Peyer's patch (tissue), 4 donors: ENCODE measurements at regions not wholly inside any gene's neighbourhood (a gene's known extent, or its start where the extent isn't known, plus 50 kb on each side); places are given as distances from the start of the nearest gene placed in this dataset.
"Not testable (repeated sequence)": the region's sequence is repeated elsewhere in the genome, so short reads cannot be mapped to it uniquely, and the experiment has no call there.

ENCODE experiments used
- DNase-seq, 3 donors: peaks; one replicate each; pipeline ENCODE4 v3.0.0-alpha.2; 2017 to 2019
- H3K27ac ChIP-seq, 4 donors: fragments of 200-600 bp; sonication (generic); one replicate each; pipeline ENCODE4 v1.5.1; 2016 to 2019
- H3K27me3 ChIP-seq, 2 donors: fragments of 200-600 bp; sonication (generic); one replicate each; pipeline ENCODE4 v1.5.1; 2019
- H3K36me3 ChIP-seq, 3 donors: fragments of 200-600 bp; sonication (generic); one replicate each; pipeline ENCODE4 v1.5.1; 2016 to 2019
- H3K4me1 ChIP-seq, 4 donors: fragments of 200-600 bp; sonication (generic); one replicate each; pipeline ENCODE4 v1.5.1; 2016 to 2019
- H3K4me3 ChIP-seq, 4 donors: fragments of 200-600 bp; sonication (generic); 1 replicate in 3 of 4; 2 replicates in 1 of 4; pipeline ENCODE4 v1.5.1; 2016 to 2019; ENCODE audit warnings: mild to moderate bottlenecking in 1 of 4
- H3K9me3 ChIP-seq, 4 donors: fragments of 200-600 bp; sonication (generic); one replicate each; pipeline ENCODE4 v1.5.1; 2016 to 2019; ENCODE audit warnings: mild to moderate bottlenecking in 1 of 4
- POLR2A ChIP-seq, 2 donors: fragments of 450-650 bp; IDR thresholded peaks; one replicate each; pipeline ENCODE4 v1.5.1; 2017; ENCODE audit warnings: antibody characterized with exemption in 2 of 2, mild to moderate bottlenecking in 2 of 2, moderate library complexity in 2 of 2
- TF ChIP-seq, protein P1 (sequence below), 6 experiments: fragments of 450-650 bp in 4 of 6; fragments of 200-600 bp in 2 of 6; sonication (generic) in 1 of 6; IDR thresholded peaks; one replicate each; pipeline ENCODE4 v1.5.1; 2017 to 2019; ENCODE audit warnings: antibody characterized with exemption in 6 of 6, mild to moderate bottlenecking in 3 of 6, moderate library complexity in 1 of 6

DNA sequence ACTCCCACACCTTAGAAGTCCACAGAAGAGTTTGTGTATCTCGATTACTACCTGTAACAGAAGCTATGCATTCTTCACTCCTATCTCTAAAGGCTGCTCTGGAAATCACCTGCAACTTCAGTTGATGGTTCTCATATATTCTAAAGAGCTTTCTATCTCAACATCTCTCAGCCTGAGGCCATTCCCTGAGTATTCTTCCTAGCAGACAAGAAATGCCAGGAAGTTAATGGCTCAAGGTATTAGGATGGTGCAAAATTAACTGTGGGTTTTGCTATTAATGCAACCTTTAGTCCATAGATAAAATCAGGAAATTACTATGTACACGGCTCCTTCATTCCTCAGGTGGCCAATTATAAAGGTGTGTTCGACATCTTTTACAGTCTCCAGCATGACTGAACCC lies 290.1 kb downstream of the ZNF716 start:
- not testable (repeated sequence) for H3K27ac ChIP-seq, DNase-seq

DNA sequence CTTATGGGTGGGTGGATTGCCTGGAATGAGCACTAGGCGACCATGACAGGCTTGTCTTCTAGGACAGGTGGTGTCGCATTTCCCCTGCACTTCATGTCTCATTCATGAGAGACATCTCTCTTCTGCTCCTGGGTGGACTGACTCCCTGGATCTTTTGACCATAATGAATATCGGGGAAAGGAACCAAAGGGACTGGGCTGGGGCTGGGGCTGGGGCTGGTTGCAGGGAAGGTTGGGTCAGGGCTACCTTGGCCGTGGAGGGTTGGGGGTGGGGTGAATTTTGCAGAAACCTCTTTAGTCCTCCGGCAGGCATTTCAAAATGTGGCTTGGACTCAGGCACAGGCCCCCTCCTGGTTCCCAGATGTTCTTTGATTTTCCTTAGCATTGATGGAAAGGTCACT lies 319.2 kb downstream of the ZNF716 start:
- peaks cover 0 to 7% (median 0%) of the 10 kb centered on the region in 4 donors for H3K9me3 ChIP-seq
- no peaks in the 10 kb centered on the region for H3K4me1 ChIP-seq
- no peaks in the 10 kb centered on the region for H3K36me3 ChIP-seq
- H3K27me3 ChIP-seq = no peaks in the 10 kb centered on the region
- DNase-seq = no peak
- no peak overlapping the region for H3K4me3 ChIP-seq
- TF ChIP-seq, protein P1, sequence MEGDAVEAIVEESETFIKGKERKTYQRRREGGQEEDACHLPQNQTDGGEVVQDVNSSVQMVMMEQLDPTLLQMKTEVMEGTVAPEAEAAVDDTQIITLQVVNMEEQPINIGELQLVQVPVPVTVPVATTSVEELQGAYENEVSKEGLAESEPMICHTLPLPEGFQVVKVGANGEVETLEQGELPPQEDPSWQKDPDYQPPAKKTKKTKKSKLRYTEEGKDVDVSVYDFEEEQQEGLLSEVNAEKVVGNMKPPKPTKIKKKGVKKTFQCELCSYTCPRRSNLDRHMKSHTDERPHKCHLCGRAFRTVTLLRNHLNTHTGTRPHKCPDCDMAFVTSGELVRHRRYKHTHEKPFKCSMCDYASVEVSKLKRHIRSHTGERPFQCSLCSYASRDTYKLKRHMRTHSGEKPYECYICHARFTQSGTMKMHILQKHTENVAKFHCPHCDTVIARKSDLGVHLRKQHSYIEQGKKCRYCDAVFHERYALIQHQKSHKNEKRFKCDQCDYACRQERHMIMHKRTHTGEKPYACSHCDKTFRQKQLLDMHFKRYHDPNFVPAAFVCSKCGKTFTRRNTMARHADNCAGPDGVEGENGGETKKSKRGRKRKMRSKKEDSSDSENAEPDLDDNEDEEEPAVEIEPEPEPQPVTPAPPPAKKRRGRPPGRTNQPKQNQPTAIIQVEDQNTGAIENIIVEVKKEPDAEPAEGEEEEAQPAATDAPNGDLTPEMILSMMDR (IDR thresholded peaks at IDR 0.05) = no peak
- TF ChIP-seq POLR2A (IDR thresholded peaks at IDR 0.05) = no peak
- H3K27ac ChIP-seq = no peak overlapping the region

More for the DNA sequence above, 290.1 kb downstream of the ZNF716 start:
- not testable (repeated sequence) for H3K4me3 ChIP-seq, H3K9me3 ChIP-seq, H3K36me3 ChIP-seq, H3K27me3 ChIP-seq, H3K4me1 ChIP-seq

DNA sequence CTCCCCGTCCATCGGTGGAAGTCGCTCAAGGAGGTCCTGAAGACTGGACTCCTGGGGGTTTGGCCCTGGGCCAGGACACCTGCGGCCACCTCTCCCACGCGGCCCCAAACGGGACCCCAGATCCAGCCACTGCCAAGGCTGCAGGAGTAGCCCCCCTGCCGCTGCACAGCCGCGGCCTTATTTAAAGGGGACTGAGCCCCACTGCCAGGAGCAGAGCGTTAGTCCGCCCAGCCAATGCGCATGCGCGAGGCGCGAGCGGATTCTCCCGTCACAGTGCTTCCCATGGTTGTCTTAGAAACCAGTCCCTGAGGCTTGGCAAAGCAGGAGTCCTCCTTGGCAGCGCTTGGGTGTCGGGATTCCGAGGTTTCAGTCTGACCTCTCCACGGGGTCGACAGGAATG lies 320.0 kb downstream of the ZNF716 start:
- no peaks in the 10 kb centered on the region for H3K27me3 ChIP-seq
- H3K4me3 ChIP-seq = no peak overlapping the region
- H3K27ac ChIP-seq = no peak overlapping the region
- TF ChIP-seq, protein P1 (IDR thresholded peaks at IDR 0.05) = no peak
- no peak for TF ChIP-seq POLR2A (IDR thresholded peaks at IDR 0.05)
- no peaks in the 10 kb centered on the region for H3K36me3 ChIP-seq
- no peaks in the 10 kb centered on the region for H3K4me1 ChIP-seq
- H3K9me3 ChIP-seq = peaks cover 0 to 6% (median 2%) of the 10 kb centered on the region in 4 donors
- DNase-seq = no peak

DNA sequence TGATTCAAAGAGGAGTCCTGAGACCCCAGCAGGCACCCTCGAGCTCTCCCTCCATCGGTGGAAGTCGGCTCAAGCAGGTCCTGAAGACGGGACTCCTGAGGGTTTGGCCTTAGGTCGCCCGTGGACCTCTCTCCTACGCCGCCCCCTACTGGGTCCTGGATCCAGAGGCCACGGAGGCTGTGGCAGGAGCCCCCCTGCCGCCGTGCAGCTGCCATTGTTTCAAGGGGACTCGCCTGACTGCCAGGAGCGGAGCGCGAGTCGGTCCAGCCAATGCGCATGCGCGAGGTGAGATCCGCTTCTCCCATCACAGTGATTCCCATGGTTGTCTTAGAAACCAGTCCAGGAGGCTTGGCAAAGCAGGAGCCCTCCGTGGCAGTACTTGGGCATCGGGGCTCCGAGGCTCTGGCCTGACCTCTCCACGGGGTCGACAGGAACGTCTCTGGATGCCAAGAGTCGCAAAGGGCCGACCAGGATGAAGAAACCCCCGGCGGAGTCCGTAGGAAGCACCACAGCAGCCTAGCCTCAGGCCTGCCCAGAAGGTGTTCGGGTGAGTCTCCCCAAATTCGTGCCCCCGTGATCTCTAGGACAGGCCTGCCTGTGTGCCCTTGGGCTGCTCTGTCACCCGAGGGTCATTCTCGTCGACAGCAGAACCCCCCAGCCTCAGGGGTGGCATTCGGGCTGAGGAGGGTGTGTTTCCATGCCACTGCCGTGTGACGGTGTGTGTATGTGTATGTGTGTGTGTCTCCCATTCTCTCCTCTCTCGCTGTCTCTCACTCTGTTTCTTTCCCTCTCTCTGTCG lies 322.3 kb downstream of the ZNF716 start:
- no peak for DNase-seq
- no peak for TF ChIP-seq POLR2A (IDR thresholded peaks at IDR 0.05)
- TF ChIP-seq, protein P1 (IDR thresholded peaks at IDR 0.05) = no peak
- Histone ChIP-seq H3K4me1 (no peaks in the 10 kb centered on the region), H3K27ac (no peak overlapping the region), H3K4me3 (no peak overlapping the region), H3K9me3 (peaks cover 0 to 14% (median 2%) of the 10 kb centered on the region in 4 donors), H3K27me3 (no peaks in the 10 kb centered on the region), H3K36me3 (no peaks in the 10 kb centered on the region)

DNA sequence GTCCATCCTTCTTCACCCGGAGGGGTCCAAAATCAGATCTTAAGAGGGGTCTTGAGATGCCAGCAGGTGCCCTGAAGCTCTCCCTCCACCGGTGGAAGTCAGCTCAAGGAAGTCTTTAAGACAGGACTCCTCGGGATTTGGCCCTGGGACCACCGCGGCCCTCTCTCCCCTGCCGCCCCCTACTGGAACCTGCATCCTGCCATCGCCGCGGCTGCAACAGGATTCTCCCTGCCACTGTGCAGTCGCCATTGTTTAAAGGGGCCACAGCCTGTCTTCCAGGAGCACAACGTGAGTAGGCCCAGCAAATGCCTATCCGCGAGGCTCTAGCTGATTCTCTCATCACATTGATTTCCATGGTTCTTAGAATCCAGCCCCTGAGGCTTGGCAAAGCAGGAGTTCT lies 324.3 kb downstream of the ZNF716 start:
- no peak for TF ChIP-seq POLR2A (IDR thresholded peaks at IDR 0.05)
- TF ChIP-seq, protein P1 (IDR thresholded peaks at IDR 0.05) = no peak
- no peak for DNase-seq
- Histone ChIP-seq H3K9me3 (peaks cover 0 to 14% (median 2%) of the 10 kb centered on the region in 4 donors), H3K27me3 (no peaks in the 10 kb centered on the region), H3K27ac (no peak overlapping the region), H3K4me3 (no peak overlapping the region), H3K4me1 (no peaks in the 10 kb centered on the region), H3K36me3 (no peaks in the 10 kb centered on the region)

DNA sequence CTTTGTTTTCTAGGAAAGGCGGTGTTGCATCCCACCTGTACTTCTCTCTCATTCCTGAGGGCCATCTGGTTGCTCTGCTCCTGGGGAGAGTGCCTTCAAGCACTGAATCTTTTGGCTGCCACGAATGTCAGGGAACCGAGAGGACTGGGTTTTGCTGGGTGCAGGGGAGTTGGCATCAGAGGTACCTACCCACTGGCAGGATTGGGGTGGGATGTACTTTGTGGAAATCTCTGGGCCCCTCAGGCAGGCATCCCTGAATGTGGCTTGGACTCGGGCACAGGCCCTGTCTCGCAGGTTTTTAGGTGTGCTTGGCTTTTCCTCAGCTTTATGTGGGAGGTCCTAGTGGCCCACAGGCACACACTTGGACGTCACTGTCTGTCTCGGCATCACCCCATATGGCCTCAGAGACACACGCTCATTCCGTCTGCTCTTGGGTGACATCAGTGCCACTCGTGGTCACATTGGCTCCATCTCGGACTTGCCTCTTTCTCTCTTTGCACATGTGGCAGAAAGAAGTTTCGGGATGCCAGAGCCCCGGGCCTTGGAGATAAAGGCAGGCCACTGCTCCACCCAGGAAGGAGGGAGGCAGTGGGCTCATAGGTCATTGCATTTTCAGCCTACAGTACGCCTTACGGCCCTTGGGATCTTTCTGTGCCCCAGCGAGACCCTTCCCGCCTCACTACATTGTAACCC lies 325.6 kb downstream of the ZNF716 start:
- peaks cover 0 to 14% (median 2%) of the 10 kb centered on the region in 4 donors for H3K9me3 ChIP-seq
- H3K27me3 ChIP-seq = no peaks in the 10 kb centered on the region
- H3K4me1 ChIP-seq = no peaks in the 10 kb centered on the region
- no peak for TF ChIP-seq POLR2A (IDR thresholded peaks at IDR 0.05)
- TF ChIP-seq, protein P1 (IDR thresholded peaks at IDR 0.05) = no peak
- no peak overlapping the region for H3K4me3 ChIP-seq
- H3K36me3 ChIP-seq = no peaks in the 10 kb centered on the region
- no peak overlapping the region for H3K27ac ChIP-seq
- no peak for DNase-seq

DNA sequence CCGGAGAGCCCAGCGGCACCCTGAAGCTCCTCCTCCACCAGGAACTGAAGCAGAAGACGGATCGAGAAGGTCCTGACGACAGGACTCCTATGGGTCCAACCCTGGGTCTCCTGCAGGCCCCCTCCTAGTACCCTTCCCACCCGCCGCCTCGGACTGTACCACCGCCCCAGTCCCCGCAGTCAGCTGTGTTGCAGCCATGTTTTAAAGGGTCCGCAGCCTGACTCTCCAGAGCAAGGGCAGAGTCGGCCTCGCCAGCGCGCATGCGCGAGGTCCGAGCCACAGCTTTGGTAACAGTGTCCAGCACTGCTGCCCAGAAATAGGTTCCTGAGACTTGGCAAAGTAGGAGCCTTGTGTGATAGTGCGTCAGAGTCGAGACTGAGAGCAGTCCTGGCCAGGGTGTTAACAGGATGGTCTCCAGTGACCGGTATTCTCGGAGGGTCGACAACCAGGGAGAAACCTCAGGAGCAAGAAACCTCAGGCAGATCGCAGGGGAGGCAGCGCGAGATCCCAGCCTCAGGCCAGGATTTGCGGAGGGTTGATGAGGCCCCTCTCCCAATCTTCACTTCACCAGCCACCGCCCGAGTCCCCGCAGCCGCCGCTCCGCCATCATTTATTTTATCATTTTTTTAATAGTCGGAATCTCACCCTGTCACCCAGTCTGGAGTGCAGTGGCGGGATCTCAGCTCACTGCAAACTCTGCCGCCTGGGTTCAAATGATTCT lies 326.3 kb downstream of the ZNF716 start:
- peaks cover 0 to 14% (median 2%) of the 10 kb centered on the region in 4 donors for H3K9me3 ChIP-seq
- H3K4me1 ChIP-seq = not testable (repeated sequence)

More for the DNA sequence above, 326.3 kb downstream of the ZNF716 start:
- H3K4me3 ChIP-seq, H3K27ac ChIP-seq, DNase-seq, H3K27me3 ChIP-seq, H3K36me3 ChIP-seq: not testable (repeated sequence)
